ENCODE measurements at regions not wholly inside any gene's neighbourhood (a gene's known extent, or its start where the extent isn't known, plus 50 kb on each side); places are given as distances from the start of the nearest gene placed in this dataset.
A peak's percentile ranks its signal among the peaks of the same experiment; 100 is the strongest.
"Not testable (repeated sequence)": the region's sequence is repeated elsewhere in the genome, so short reads cannot be mapped to it uniquely, and the experiment has no call there.

DNA sequence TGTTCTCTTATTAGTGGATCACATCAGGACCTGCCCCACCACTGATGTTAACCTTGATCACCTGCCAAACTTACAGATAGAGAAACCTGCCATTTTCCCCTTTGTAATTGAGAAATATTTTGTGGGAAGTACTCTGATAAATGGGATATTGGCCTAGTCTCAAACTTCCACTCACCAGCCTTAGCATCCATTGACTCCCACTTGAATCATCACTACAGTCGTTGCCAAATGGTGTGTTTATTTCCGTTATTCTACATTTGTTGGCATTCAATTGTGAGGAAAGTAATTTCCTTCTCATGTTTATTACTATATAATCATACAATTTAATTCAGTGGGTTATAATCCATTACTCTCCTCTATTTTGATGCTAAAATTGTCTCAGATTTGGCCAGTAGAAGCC lies 156.4 kb upstream of the CXCL13 start:
- no peak for DNase-seq

DNA sequence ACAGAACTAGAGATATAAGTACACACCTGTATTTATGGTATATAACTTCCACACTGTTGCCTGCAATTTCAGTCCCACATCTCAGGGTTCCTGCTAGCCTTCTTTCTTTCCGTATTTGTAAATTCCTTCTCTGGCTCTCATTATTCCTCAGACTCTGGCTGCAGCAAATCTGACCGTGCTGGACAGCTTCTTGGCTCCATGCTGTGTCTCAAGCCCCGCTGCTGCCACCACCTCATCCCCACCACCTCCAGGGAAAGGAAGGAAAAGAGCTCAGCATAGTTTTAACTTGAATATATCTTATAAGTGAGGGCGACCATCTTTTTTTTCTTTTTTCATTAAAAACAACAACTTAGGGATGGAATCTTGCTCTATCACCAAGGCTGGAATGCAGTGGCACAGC lies 155.6 kb upstream of the CXCL13 start:
- no peak for DNase-seq

DNA sequence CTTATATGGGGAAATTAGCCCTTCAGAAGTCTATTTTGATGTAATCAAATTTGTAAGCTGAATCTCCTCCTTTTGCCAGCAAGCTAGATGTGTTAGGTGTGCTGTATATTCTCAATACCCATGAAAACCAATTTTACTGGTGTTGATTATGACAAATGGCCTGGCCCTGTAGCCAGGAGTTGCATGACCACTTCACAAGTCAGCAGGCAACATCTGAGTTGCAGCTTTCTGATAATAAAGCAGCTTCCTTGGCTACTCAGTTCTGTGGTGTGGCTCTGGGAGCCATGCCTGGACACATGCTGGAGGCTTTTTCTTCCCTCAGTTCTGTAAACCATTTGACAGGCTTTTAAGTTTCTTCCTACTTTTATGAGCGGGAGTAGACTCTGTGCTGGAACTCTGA lies 154.1 kb upstream of the CXCL13 start:
- DNase-seq: no peak

DNA sequence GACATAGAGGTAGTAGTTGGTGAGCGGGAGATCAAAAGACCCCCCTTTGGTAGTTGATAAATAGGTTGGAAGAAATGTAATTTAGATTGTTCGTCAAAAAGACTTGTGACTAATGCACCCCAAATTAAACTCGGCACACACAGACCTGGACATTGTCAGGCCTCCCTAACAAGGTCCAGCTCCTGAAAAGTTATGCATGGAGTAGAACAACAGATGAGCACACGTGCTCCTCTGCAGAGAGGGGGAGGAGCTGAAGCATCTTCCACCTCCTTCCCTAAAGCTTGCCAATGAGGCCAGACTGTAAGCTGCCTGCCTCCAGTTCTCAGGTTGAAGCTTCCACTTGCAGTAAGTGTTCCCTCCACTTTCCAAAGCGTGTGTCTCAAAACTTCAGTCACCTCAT lies 153.5 kb upstream of the CXCL13 start:
- not testable (repeated sequence) for DNase-seq

DNA sequence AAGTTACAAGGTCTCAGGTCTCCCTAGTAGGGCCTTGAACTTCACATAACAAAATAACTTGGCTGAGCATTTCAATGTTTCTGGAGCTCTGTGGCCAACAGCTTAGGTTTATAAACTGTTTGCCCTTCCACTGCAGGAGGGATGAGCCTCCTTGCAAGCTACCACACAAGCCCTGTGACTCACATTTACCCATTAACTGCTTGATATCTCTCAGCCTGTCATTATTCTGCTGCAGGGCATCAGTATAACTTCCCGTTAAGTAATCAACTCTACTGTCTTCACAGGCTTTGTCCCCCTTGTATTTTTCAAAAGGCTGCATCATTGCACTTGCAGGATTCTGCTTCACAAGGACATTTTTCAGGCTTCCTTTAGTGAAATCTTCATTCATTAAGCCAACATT lies 151.7 kb upstream of the CXCL13 start:
- no peak for DNase-seq

DNA sequence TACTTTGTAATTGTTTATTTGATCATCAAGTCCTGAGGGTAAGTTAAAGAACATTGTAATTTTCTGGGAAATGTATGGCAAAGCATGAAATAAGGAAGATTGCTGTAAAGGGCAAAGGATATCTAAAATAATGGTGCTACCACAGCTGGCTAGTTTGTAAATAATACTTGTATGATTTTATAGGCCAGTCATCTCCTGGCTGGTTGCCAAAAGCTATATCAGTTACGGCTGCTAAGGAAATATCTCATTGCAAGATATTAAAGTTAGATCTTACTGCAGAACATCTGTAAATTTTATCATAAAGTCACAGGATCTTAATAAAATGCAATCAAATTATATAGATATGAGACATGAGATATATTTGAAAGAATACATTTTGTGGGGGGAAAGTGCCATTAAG lies 150.8 kb upstream of the CXCL13 start:
- no peak for DNase-seq

DNA sequence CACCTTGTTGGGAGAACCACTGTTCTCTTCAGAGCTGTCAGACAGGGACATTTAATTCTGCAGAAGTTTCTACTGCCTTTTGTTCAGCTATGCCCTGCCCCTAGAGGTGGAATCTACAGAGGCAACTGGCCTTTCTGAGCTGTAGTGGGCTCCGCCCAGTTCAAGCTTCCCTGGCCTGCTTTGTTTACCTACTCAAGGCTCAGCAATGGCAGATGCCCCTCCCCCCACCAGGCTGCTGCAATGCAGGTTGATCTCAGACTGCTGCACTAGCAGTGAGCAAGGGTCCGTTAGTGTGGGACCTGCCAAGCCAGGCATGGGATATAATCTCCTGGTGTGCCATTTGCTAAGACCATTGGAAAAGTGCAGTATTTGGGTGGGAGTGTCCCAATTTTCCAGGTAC lies 141.5 kb upstream of the CXCL13 start:
- not testable (repeated sequence) for DNase-seq

DNA sequence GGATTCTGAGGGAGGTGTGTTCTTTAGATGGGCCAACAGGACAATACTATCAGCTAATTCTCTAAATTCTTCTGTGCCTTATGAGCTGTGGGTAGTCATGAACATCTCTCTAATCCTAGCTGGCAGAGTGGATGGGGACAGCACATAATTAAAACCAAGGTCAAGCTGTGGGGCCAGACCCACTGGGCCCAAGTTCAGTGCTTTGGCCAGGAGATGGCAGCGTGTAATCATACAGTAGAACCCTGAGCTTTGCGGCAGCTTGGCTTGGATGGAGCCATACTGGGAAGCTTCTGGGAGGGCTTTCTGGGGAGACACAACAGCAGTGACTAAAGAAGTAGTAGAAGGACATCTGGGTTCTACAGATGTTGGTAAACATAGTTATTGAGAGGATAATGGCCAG lies 140.3 kb upstream of the CXCL13 start:
- peak; percentile 16 for DNase-seq

DNA sequence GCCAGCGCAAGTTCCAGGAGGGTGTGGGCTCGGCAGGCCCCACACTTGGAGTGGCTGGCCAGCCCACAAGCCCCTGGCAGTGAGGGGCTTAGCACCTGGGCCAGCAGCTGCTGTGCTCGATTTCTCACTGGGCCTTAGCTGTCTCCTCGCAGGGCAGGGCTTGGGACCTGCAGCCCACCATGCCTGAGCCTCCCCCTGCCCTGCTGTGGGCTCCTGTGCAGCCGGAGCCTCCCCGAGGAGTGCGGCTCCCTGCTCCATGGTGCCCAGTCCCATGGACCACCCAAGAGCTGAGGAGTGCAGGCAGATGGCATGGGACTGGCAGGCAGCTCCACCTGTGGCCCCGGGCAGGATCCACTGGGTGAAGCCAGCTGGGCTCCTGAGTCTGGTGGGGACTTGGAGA lies 139.2 kb upstream of the CXCL13 start:
- DNase-seq: no peak

DNA sequence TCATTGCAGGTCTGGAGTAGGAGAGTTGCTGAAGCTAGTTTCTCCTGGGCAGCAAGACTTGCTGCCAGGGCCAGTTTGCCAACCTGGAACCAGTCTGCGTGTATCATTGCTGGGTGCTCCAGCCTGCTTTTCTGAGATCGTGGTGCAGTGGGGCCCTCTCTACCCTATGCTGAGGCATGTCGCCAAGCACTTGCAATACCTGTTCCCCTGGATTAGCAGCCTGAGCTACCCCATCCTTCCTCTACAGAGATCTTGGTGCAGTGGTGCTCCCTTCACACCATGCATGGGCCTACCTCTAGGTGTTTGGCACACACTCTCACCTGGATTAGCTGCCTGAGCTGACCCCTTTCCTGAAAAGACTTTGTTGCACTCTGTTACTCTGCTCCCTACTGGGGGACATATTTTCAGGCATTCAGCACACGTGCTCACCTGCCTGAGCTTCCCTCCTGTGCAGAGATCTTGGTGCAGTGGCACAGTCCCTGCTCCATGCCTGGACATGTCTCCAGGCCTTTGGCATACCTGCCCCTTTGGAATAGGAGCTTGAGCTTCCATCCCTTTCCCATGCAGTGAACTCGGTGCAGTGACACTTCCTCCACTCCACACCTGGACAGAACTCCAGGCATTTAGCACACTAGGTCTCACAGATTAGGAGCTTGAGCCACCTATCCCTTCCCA lies 133.7 kb upstream of the CXCL13 start:
- no peak for DNase-seq

DNA sequence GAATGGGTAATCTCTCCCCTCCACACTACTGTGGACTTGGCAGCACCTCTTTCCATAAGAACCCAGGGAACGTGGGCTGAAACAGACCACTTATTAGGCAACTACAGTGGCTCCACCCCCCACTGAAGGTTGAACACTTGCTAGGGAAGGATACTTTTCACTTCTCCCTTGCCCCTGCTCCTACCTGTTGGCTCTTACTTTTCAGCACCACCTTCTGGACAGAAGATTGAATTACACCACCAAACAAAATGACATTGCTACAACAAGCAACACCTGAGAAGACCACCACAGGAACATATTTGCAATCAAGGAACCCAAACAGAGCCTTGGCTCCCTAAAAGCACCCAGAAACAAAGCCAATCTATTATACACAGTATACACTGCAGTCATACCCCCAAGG lies 132.1 kb upstream of the CXCL13 start:
- DNase-seq: no peak

DNA sequence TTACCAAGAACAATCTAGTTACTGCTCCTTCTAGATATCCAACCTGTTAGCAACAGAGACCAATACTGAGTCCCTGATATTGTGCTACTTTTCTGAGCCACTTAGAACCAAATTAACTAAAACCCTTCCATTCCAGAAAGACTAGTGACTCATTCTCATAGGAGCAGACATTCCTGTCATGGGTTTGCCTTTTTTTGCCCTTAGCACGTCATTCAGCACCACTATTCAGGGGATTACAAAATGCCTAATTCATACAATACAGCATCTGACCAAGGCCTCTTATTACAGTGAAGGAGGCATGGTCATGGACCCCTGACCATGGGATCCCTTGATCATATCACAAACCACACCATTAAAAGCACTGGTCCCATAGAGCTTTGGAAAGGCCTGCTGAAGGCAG lies 123.8 kb upstream of the CXCL13 start:
- peak; percentile 5 for DNase-seq

DNA sequence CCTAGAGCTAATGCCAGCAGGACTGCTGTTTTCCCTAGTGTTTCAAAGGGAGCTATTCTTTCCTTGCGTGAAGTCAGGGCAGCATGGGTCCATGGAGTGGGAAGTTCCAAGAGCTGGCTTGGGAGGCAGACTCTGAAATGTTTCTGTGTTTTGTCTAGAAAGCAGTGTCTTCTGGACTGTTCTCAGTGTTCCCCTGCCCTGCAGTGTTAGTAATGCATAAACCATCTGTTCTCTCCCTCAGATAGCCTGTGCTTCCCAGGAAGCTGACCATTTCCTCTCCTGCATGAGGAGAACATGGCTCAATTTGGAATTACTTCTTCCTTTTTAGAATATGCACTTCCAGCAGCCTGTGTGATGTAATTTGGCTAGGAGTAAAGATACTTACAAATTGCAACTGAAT lies 116.7 kb upstream of the CXCL13 start:
- DNase-seq: no peak

DNA sequence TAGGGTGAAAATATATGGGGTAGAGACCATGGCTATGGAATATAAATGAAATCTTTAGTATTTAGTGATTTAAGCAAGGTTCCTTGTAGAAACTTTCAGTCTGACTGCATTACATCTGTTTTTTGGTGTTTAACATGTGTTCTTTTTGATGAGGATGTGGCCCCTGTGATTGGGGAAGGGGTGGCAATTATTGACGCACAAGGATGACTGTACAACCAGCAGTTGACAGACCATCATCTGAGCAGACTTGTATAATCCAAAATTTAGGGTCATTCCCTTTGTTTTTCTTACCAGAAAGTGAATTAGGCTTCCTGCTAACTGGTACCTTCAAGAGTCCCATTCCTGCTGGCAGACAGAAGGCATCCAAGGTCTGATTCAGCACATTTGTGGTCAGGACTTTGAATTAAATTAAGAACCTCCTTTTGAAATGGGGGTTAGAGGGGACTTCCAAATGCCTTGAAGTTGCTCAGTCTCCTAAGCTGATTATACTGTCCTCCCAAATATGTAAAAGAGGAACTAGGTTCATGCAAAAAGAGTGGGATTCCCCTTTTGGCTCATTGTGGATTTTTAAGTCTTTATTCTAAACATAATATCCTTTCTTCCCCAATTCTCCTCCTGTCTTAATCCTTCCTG lies 112.4 kb upstream of the CXCL13 start:
- no peak for DNase-seq

DNA sequence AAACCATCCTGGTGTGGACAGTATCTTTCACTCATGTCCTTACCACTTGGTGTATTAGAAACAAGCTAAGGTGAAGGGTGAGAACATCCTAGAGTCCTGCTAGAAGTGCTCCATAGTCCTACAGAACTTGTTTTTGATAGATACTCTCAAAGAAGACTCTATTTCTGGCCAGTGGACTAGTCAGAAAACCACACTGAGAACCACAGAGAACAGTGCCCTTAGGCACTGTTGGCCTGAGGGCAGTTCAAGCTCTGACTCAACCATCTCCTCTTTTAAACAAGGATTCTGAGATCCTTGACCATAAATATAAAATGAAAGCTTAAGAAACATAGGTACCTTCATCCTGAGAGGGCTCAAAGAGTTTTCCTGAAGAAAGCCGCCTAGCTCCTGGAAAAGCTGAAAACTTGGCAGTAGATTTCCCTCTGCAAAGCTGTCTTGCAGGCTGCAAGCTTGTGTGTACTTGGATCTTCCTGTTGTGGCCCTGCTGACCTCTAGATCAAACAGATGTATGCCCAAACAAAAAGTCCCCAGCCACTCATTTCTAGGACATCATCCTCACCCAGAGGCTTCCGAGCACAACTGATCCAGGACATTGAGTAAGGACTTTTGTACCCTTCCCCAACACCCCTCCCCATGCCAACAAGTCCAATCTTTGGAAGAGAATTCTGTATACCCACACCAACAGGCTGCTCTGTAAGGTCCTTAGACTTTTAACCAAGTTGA lies 111.6 kb upstream of the CXCL13 start:
- DNase-seq: no peak

DNA sequence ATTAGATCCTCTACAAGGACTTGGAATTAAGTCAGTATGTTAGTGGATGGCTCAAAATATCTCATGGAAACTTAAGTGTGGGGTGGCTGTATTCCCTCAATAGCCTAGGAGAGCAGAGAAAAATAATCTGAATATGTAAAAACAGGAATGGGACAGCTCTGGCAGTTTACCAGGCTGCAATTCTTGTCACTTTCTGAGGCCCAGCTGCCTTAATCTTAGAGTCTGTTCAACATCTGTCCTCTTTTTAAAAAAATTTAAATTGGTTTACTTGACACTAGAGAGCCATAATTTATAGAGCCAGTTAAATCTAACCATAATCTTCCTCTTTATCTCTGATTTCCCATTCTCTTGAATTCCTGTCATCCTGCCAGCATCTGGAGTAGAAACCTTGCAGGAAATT lies 109.2 kb upstream of the CXCL13 start:
- DNase-seq: no peak

DNA sequence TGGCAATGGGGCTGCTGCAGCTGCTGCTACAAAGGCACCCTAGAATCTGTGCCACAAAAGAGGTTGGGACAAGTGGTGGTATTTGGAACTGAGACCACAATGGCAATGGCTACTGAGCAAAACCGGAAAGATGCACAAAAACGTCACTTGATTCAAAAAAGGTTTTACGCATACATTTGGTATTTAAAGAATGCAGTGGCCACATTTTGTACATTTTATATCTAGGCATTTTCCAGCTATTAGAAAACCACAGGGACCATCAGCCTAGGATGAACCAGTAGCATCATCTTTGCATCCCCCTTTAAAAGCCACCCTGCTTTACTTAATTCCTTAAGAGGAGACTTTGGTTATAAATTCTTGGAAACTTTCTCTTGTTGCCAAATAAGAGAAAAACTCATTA lies 104.8 kb upstream of the CXCL13 start:
- peak; percentile 71 for DNase-seq

DNA sequence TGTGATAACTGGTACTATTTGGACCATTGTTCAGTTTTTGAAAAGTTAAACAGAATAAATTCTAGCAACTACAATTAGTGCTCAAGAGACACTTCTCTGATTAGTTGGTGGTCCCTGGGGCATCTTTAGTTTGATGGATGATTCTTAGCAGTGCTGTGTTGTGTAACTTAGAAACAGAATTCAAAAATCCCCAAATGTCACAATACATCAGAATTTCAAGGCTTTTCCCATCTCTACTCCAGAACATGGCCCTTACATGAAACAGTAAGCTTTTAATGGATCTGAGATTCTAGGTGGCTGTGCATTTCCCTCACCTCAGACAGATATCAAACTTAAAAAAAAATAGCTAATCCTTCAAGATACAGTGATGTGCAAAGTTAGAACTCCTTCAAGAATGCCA lies 104.4 kb upstream of the CXCL13 start:
- DNase-seq: peak; percentile 37

DNA sequence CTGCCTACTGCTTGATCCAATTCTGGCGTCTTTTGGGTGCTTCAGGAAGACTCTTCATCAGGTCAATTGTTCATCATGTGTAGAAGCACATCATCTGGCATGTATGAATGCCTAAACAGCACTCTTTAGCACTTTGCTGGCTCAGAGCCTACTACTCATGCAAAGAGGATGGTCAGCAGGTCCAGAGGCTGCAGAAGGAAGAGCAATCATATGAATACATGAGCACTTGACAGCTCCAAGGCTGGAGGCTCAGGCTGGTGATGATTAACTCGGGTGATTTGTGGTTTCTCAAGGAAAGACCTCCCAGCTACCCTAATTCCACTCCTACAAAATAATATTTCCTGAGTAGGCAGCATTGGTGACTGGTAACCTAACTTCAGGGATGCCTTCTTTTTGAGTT lies 103.8 kb upstream of the CXCL13 start:
- peak; percentile 62 for DNase-seq

DNA sequence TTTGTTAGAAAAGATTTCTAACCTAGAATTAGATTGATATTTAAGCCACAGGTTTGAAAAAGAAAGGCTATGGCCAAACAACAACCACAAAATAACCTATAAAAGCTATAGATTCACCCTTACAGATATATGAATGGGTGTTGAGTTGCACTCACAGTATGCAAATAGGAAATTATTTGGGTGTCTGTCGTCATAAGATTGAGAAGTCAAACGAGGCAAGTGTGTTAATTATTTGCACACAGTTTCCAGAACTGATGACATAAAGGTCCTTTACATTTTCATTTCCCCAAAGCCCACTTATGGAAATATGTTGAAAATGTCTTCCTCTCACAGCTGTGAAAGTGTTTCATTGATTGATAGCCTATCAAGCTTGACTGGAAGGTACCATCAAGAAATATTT lies 101.2 kb upstream of the CXCL13 start:
- DNase-seq: no peak

DNA sequence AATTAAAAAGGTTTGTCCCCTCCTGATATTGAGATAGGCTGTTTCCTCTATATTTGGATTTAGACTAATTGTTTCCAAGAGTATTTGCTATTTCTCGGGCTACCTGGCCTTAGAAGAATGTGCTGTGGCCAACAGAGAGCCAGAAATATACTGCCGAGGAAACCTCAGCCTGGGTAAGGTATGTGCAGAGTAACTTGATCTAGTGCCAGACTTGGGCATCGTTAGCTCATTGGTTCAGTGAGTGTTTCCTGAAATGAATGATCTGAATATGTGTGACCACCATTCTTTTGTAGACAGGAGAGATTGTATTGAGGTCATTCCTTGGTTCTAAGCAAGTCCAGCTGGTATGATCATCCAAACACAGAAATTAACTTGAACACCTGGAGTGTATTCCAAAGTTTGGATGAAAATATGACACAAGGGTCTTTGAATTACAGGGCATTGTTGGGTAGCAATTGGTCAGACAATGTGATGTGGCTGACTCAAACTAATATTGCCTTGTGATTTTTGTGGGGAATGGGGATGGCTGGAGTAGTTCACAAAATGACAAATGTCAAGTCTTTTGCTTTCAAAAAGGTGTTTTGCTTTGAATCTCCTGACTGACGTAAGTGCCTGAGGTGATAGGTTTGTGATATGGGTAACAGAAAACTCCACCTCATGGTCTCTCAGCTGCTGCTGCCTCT lies 100.2 kb upstream of the CXCL13 start:
- DNase-seq: no peak

DNA sequence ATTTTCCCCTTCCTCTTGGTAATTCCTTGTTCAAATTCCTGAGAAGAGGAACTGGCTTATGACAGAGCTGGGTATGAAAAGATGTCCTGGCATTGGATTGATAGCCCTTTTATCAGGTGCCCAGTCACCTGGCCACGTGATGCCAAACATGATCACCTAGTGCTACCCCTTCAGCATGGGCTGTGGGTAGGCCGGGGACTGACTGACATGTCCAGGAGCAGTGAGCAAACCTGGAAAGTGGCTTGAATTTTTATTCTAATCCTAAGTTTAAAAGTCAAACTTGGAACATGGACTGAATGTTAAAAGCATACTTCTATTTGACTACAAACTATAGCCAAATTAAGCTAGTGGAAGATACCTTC lies 99.7 kb upstream of the CXCL13 start:
- DNase-seq: no peak

DNA sequence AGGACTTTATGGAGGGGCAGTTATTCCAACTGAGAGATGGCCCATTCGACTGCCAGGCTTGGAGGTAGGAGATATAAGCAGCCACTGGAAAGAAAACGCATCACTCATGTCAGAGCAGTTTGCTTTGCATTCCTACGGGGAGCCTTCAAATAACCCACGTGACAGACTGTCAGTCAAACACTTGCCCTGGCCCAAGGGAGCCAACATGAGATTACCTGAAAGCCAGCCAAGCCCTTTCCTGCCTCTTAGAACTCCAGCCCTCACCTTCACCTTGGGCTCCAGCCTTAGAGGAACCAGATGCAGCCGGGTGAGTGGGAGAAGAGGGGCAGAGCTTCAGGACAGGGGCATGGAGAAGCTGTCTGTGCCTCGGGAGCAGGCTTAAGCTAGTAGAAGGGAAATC lies 95.3 kb upstream of the CXCL13 start:
- DNase-seq: no peak

DNA sequence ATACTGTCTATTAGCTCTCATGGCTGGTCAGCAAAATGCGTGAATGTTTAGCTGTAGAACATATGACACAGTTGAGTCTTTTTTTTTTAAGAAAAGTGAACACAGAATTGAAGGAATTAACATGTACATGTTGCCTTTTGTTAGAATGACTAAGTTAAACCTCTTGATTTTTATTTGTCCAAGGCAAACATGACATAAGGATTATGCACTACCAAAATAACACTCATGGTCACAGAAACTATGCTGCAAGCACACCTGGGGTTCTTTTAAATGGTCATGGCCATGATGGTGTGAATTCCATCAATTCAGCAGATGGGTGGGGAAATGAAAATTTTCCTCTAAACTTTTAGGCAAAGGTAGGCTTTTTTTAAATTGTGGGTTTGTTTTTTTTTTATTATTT lies 80.1 kb upstream of the CXCL13 start:
- no peak for DNase-seq

All from fibroblast of skin of abdomen (primary cell).